Ishikawa (cell line): ENCODE measurements at regions not wholly inside any gene's neighbourhood (a gene's known extent, or its start where the extent isn't known, plus 50 kb on each side); places are given as distances from the start of the nearest gene placed in this dataset.

Experiments
- CEBPB ChIP-seq: IDR thresholded peaks from 2 replicates; pipeline ENCODE4 v1.6.1; 2012
- CREB1 ChIP-seq: IDR thresholded peaks from 2 replicates; pipeline ENCODE4 v1.6.1; 2012; ENCODE audit warnings: low read depth
- EGR1 ChIP-seq: IDR thresholded peaks from 2 replicates; pipeline ENCODE4 v1.6.1; 2012
- EP300 ChIP-seq: IDR thresholded peaks from 2 replicates; pipeline ENCODE4 v1.6.1; 2012; ENCODE audit warnings: borderline replicate concordance
- FOXM1 ChIP-seq: IDR thresholded peaks from 2 replicates; pipeline ENCODE4 v1.6.1; 2012; ENCODE audit warnings: low read depth, borderline replicate concordance
- NFIC ChIP-seq: IDR thresholded peaks from 2 replicates; pipeline ENCODE4 v1.6.1; 2012
- RAD21 ChIP-seq: IDR thresholded peaks from 2 replicates; pipeline ENCODE4 v1.6.1; 2012; ENCODE audit warnings: low read depth
- TAF1 ChIP-seq: IDR thresholded peaks from 2 replicates; pipeline ENCODE4 v1.6.1; 2012; ENCODE audit warnings: low read depth, mild to moderate bottlenecking
- TCF12 ChIP-seq: IDR thresholded peaks from 2 replicates; pipeline ENCODE4 v1.6.1; 2012; ENCODE audit warnings: low read depth
- TEAD4 ChIP-seq: IDR thresholded peaks from 2 replicates; pipeline ENCODE4 v1.6.1; 2012
- YY1 ChIP-seq: IDR thresholded peaks from 2 replicates; pipeline ENCODE4 v1.6.1; 2012; ENCODE audit warnings: low read depth
- ZBTB7A ChIP-seq: IDR thresholded peaks from 2 replicates; pipeline ENCODE4 v1.6.1; 2012; ENCODE audit warnings: low read depth
- TF ChIP-seq, protein P1 (sequence below): IDR thresholded peaks from 2 replicates; pipeline ENCODE4 v1.6.1; 2012
- TF ChIP-seq, protein P2 (sequence below): IDR thresholded peaks from 2 replicates; pipeline ENCODE4 v1.6.1; 2012; ENCODE audit warnings: low read depth, mild to moderate bottlenecking
- TF ChIP-seq, protein P3 (sequence below): IDR thresholded peaks from 2 replicates; pipeline ENCODE4 v1.6.1; 2012

DNA sequence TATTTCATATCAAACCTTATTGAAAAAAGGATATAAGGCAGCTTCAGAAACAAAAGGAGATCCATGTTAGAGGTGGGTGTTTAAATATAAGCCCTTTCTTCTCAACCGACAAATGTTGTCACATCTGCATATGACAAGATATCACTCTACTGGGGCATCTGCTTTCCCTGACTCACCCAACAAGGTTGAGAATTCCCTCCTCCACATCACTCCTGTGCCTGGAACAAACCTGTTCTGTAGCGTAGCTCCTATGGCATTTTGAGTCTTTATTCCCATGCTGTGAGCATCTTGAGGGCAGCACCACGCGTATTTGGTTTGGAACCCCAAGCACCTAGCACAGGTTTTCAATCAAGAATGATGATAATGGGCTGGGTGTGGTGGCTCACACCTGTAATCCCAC, 59.4 kb upstream of the ZFHX3 start:
- TF ChIP-seq RAD21 (no peak), EP300 (no peak), EGR1 (no peak), NFIC (no peak), TAF1 (no peak), YY1 (no peak), FOXM1 (no peak), CREB1 (no peak), ZBTB7A (no peak), TCF12 (no peak)
- TF ChIP-seq, protein P1, sequence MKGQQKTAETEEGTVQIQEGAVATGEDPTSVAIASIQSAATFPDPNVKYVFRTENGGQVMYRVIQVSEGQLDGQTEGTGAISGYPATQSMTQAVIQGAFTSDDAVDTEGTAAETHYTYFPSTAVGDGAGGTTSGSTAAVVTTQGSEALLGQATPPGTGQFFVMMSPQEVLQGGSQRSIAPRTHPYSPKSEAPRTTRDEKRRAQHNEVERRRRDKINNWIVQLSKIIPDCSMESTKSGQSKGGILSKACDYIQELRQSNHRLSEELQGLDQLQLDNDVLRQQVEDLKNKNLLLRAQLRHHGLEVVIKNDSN: no peak
- TF ChIP-seq, protein P2, sequence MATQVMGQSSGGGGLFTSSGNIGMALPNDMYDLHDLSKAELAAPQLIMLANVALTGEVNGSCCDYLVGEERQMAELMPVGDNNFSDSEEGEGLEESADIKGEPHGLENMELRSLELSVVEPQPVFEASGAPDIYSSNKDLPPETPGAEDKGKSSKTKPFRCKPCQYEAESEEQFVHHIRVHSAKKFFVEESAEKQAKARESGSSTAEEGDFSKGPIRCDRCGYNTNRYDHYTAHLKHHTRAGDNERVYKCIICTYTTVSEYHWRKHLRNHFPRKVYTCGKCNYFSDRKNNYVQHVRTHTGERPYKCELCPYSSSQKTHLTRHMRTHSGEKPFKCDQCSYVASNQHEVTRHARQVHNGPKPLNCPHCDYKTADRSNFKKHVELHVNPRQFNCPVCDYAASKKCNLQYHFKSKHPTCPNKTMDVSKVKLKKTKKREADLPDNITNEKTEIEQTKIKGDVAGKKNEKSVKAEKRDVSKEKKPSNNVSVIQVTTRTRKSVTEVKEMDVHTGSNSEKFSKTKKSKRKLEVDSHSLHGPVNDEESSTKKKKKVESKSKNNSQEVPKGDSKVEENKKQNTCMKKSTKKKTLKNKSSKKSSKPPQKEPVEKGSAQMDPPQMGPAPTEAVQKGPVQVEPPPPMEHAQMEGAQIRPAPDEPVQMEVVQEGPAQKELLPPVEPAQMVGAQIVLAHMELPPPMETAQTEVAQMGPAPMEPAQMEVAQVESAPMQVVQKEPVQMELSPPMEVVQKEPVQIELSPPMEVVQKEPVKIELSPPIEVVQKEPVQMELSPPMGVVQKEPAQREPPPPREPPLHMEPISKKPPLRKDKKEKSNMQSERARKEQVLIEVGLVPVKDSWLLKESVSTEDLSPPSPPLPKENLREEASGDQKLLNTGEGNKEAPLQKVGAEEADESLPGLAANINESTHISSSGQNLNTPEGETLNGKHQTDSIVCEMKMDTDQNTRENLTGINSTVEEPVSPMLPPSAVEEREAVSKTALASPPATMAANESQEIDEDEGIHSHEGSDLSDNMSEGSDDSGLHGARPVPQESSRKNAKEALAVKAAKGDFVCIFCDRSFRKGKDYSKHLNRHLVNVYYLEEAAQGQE: no peak
- TF ChIP-seq, protein P3, sequence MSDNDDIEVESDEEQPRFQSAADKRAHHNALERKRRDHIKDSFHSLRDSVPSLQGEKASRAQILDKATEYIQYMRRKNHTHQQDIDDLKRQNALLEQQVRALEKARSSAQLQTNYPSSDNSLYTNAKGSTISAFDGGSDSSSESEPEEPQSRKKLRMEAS: no peak

DNA sequence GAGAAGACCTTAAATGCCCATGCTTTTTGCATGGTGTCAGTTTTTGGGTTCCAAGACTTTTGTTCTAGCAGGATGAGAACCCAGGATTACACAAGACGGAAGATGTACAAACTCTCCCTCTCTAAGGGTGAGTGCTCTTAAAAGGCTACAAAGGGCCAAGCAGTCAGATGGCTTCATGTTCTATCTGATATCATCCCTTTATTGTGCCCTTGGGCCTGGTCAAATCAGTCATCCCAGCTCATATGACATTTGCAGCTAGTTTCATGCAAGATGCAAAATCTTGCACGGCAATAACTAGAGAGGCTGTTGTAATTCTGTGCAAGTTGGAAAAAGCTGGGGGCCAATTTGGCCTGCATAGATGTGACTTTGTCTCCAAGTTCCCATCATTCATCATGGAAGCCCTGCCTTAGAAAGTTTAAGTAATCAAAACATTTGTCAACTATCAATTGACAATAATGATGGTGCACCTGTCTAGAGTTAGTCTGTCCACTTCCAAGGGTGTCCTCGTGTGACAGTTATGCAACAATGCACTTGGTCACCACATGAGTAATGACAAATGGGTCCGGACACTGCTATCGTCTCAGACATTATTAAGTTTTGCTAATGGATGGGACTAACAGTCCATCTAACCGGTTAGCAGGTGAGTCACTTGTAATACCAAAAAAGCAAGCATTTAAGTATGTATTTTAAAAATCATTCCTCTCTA, 58.6 kb upstream of the ZFHX3 start:
- TF ChIP-seq NFIC: no peak

DNA sequence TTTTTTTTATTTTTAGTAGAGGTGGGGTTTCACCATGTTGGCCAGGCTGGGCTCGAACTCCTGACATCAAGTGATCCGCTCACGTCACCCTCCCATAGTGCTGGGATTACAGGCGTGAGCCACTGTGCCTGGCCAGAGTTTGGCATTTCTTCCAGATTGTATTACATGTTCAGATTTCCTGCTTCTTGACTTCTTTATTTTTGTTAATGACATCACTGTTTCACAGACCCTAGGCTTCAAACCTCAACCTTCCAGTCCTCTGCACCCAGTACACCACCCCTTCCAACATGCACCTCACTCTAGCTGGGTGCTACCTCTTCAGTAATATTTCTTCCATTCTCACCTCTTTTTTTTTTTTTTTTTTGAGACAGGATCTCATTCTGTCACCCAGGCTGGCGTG, 53.6 kb upstream of the ZFHX3 start:
- TF ChIP-seq TEAD4 (no peak), CEBPB (no peak), FOXM1 (no peak), EP300 (no peak), YY1 (no peak)
- TF ChIP-seq, protein P3: no peak
- TF ChIP-seq, protein P2: no peak
